Testis (tissue), 2 donors: ENCODE measurements at regions not wholly inside any gene's neighbourhood (a gene's known extent, or its start where the extent isn't known, plus 50 kb on each side); places are given as distances from the start of the nearest gene placed in this dataset.

ENCODE experiments used
- DNase-seq: peaks from one replicate; pipeline ENCODE4 v3.0.0-alpha.2; 2019
- H3K27ac ChIP-seq, 2 donors: fragments of 200-600 bp; sonication (generic); one replicate each; pipeline ENCODE4 v1.5.1; 2019
- H3K27me3 ChIP-seq: fragments of 200-600 bp; sonication (generic); one replicate; pipeline ENCODE4 v1.5.1; 2019
- H3K36me3 ChIP-seq: fragments of 200-600 bp; sonication (generic); one replicate; pipeline ENCODE4 v1.5.1; 2017; ENCODE audit warnings: low read depth; ENCODE audit errors: missing control alignments
- H3K4me1 ChIP-seq: fragments of 200-600 bp; sonication (generic); one replicate; pipeline ENCODE4 v1.5.1; 2019
- H3K4me3 ChIP-seq, 2 donors: fragments of 200-600 bp; sonication (generic); one replicate each; pipeline ENCODE4 v1.5.1; 2017 to 2019
- H3K9me3 ChIP-seq: fragments of 200-600 bp; sonication (generic); one replicate; pipeline ENCODE4 v1.5.1; 2017
- CTCF ChIP-seq, 3 experiments: fragments of 450-650 bp in 2 of 3; fragments of 200-600 bp in 1 of 3; sonication (generic) in 1 of 3; IDR thresholded peaks; one replicate each; pipeline ENCODE4 v1.5.1; 2016 to 2019; ENCODE audit warnings: antibody characterized with exemption in 3 of 3, mild to moderate bottlenecking in 2 of 3, moderate library complexity in 1 of 3
- POLR2A ChIP-seq: fragments of 450-650 bp; IDR thresholded peaks from one replicate; pipeline ENCODE4 v1.6.1; 2017; ENCODE audit warnings: antibody characterized with exemption, mild to moderate bottlenecking, moderate library complexity
- WGBS, 2 donors: methylation state at CpG; one replicate each; pipeline ENCODE4 v1.1.5; 2018; 5-methylcytosine and 5-hydroxymethylcytosine counted together
- intact Hi-C: fragments of 100-400 bp; cut with DNase I; formaldehyde crosslinking; loops from one replicate; pipeline ENCODE4 v1.15.1; 2023; ENCODE audit warnings: low total_unique reads

GRCh38 chr21:25466470-25466869 is 140.8 kb downstream of the MRPL39 start:
- no peaks in the 10 kb centered on the region for H3K36me3 ChIP-seq
- H3K4me1 ChIP-seq: no peaks in the 10 kb centered on the region
- H3K4me3 ChIP-seq: no peak overlapping the region
- no peaks in the 10 kb centered on the region for H3K27me3 ChIP-seq
- H3K27ac ChIP-seq: no peak overlapping the region
- whole genome bisulfite sequencing, 2 donors: 81 to 89% methylated on average over 2 of the region's 2 CpGs
- TF ChIP-seq POLR2A: no peak
- TF ChIP-seq CTCF (IDR thresholded peaks at IDR 0.05): no peak
- no peak for DNase-seq
- H3K9me3 ChIP-seq: no peaks in the 10 kb centered on the region
- intact Hi-C loops: no loop called here

- no peak for DNase-seq
- H3K27me3 ChIP-seq: no peaks in the 10 kb centered on the region
- H3K9me3 ChIP-seq: no peaks in the 10 kb centered on the region
- intact Hi-C loops: no loop called here
- no peak for TF ChIP-seq POLR2A
- no peak for TF ChIP-seq CTCF (IDR thresholded peaks at IDR 0.05)
- H3K4me3 ChIP-seq: no peak overlapping the region
- no peaks in the 10 kb centered on the region for H3K36me3 ChIP-seq
- no peak overlapping the region for H3K27ac ChIP-seq
- no peaks in the 10 kb centered on the region for H3K4me1 ChIP-seq
Observed at GRCh38 chr21:25465263-25465662, 142.0 kb downstream of the MRPL39 start.

GRCh38 chr21:25464275-25464674 is 143.0 kb downstream of the MRPL39 start:
- 82 to 87% methylated on average over 2 of the region's 2 CpGs for WGBS, 2 donors
- Histone ChIP-seq H3K36me3 (no peaks in the 10 kb centered on the region), H3K9me3 (no peaks in the 10 kb centered on the region), H3K4me1 (no peaks in the 10 kb centered on the region), H3K27me3 (no peaks in the 10 kb centered on the region), H3K4me3 (no peak overlapping the region), H3K27ac (no peak overlapping the region)
- TF ChIP-seq CTCF (IDR thresholded peaks at IDR 0.05): no peak
- no peak for TF ChIP-seq POLR2A
- no peak for DNase-seq
- intact Hi-C loops: no loop called here

GRCh38 chr21:25462517-25462971 is 144.7 kb downstream of the MRPL39 start:
- H3K4me1 ChIP-seq: no peaks in the 10 kb centered on the region
- no peak for DNase-seq

More at GRCh38 chr21:25462517-25462971, 144.7 kb downstream of the MRPL39 start:
- intact Hi-C loops: no loop called here
- TF ChIP-seq POLR2A (no peak), CTCF (IDR thresholded peaks at IDR 0.05) (no peak)
- Histone ChIP-seq H3K27ac (no peak overlapping the region), H3K36me3 (no peaks in the 10 kb centered on the region), H3K9me3 (no peaks in the 10 kb centered on the region), H3K27me3 (no peaks in the 10 kb centered on the region), H3K4me3 (no peak overlapping the region)
- 84 to 85% methylated on average over 5 of the region's 5 CpGs for WGBS, 2 donors
